ENCODE measurements at regions not wholly inside any gene's neighbourhood (a gene's known extent, or its start where the extent isn't known, plus 50 kb on each side); places are given as distances from the start of the nearest gene placed in this dataset.

DNA sequence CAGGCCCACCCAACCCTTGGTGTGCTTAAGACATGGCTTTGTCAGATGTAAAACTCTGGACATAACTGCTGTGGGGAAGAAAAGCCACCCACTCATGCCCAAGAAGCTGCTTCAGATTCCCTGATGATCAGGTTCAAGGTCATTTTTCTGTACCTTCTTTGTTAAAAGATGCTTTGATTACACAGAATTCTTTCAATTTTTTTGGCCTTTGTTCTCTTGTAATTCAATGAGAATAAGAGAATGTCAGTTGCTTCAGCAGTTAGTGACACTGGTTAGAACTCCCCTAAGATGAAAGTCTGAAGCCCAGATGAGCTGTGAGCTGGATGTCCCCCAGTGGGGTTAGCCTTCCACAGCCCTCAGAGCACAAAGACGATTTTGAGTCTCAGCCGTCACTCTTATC lies 152.7 kb downstream of the CHRM3 start:
- DNase-seq, result no peak

DNA sequence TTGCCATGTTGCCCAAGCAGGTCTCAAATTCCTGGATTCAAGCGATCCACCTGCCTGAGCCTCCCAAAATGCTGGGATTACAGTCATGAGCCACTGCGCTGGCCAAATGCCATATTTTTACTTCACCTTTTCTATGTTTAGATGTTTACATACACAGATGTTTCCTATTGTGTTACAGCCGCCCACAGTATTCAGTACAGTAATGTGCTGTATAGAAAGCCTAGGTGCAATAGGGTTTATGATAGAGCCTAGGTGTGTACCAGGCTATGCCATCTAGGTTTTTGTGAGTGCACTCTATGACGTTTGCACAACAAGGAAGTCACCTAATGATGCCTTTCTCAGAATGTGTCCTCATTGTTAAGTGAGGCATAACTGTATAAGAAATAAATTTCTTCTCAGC lies 153.4 kb downstream of the CHRM3 start:
- no peak for DNase-seq

DNA sequence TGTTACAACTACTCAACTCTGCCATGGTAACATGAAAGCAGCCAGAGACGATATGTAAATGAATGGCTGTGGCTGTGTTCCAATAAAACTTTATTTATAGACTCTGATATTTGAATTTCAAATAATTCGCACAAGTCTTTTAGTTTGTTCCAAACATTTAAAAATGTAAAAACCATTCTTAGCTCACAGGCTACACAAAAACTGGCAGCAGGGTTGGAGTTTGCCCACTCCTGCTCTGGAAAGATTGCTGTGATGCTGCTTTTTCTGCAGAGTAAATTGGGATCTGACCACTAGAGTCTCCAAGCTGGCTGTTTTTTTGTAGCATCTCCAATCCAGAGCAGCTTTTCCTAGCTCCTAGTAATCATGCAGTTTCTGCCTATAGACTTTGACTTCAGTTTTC lies 157.5 kb downstream of the CHRM3 start:
- DNase-seq, result no peak

DNA sequence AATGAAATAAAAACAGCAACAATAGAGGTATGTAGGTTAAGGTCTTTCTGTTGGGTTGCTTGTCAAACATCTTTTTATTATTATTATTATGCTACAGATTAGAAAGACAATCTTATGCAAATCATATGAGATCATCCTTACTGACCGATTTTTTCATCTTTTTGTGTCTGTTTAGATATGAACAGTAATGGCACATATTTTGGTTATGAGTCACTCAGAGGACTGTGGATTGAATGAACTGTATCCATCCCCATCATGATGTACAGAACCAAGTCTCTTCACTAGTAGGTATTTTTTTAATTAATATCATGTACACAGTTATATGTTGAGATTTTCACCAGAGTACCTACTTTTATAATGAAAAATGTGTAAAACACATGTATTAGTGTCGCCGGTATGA lies 159.1 kb downstream of the CHRM3 start:
- no peak for DNase-seq

DNA sequence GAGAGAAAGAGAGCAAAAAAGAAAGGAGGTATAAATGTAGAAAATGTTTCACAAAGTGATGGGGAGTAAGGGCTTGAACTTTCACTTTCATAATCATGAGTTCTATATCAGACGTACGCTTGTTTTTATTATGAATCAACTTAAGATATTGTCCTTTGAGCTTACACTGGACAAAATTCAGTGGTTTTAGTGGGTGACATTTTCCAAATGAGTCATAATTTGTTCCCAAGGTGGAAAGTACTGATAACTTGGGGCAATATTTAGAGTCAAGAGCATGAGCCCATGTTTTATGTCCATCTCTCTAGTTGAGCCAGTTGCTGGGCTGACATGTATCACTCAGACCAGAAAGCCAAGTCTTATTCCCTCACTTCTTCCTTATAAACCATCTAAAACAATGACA lies 161.6 kb downstream of the CHRM3 start:
- peak; percentile 41 for DNase-seq

DNA sequence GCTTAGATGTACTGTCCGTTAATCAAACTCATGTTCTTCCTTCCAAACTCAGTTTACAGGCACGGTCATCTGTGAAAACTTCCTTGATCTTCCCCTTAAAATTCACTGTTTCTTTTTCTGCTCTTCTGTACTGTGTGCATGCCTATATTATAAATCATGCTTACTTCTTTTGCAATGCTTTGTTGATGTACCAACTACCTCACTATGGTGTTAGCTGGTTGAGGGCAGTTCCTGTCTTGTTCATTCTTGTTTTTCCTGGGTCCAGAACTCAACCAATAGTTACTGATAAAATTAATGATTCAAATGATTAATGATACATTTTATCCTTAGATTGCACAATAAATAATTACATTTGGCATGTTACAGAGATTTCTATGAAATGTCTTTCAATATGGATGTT lies 163.8 kb downstream of the CHRM3 start:
- no peak for DNase-seq

DNA sequence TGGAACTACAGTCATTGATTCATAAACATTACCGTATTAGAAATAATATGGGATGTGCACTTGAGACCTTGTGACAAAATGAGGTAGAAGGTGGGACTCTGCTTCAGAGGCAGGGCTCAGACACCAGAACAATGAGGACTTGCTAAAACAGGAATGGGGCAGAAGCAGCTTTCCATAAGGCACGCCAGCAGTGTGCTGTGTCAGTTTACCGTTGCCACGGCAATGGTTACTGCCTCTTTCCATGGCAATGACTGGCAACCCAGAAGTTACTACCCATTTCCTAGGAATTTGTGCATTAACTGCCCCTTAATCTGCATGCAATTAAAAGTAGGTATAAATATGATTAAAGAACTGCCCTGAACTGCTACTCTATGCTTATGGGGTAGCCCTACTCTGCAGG lies 169.0 kb downstream of the CHRM3 start:
- DNase-seq, result no peak

DNA sequence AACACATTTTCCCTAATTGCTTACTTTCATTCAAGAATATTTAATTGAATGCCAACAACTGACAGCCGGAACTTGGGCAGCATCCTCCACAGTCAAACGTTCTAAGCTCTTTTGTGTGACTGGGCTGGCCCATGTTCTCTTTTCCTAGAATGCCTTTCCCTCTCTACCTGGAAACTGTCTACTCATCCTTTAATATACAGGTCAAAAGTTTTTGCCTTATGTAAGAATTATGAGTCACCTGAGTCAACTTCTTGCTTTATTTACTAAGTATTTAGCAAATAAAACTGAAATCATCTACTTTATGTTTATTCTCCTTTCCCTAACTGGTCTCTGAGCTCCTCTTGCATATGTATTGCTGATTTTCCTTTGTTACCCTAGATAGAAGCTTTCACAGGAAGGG lies 172.2 kb downstream of the CHRM3 start:
- no peak for DNase-seq

DNA sequence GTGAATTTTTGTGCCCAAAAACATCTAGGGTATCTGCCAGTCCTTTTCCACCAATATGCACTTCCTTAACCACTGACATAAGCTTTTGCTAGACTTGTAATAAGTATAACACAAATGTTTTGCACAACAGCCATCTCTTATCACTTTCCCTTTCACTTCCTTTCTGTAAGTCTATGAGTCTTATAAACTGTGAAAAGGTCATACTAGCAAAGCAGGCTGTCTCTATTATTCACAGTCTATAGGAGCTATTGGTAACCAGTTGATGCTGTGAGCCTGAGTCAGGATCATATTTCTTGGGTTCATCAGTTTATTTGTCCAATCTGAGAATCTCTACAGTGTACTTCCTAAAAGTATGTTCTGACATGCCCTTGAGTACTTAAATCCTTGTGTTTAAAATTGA lies 172.6 kb downstream of the CHRM3 start:
- no peak for DNase-seq

DNA sequence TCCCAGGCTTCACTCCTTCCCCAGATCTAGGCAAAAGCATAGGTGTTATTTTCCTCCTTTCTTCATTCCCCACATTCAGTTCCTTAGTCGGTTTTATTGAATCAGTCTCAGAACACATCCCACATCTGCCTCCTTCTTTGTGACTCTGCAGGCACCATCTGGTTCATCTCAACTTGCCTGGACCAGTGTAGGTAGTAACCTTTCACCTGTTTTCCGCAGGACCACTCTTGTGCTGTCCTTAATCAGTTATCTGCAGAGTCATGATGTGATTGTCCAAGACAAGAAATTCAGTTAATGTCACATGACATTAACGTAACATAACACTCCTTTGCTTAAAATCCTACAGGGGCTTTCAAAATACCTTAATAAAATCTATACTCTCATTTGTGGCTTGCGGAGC lies 174.6 kb downstream of the CHRM3 start:
- no peak for DNase-seq

DNA sequence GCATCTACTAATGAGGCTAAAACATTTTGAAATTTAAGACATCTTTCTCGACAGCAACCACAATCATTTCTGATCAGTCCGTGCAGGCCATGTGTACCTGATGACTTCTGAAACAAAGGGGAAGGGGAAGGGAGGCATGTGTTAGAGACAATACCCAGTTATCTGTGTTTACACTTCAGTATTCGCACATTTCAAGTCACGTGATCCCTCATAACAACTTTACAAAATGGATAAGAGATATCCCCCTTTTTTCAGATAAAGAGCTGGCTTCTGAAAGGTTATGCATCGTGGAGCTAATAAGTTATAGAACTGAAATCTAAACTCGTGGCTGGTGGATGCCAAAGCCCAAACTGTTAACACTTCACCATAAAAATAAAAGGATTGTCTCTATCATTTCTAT lies 175.7 kb downstream of the CHRM3 start:
- DNase-seq, result no peak

DNA sequence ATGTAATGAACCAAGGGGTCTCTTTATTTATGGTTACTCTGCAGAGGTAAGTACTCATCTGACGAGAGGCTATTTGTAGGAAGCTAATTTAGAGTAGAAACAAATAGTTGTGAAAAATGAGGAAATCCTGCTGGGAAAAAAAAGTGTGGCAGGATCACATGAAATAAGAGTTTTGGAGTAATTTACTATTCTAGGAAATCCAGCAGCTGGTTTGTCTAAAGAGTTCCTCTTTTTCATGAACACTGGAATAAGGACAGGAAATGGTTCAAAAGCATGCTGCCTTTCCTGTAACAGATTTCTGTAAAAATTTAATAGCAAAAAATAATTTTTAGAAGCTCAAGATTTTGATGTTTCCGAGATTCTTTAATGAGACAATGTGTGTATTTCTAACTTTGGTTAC lies 177.3 kb downstream of the CHRM3 start:
- no peak for DNase-seq

DNA sequence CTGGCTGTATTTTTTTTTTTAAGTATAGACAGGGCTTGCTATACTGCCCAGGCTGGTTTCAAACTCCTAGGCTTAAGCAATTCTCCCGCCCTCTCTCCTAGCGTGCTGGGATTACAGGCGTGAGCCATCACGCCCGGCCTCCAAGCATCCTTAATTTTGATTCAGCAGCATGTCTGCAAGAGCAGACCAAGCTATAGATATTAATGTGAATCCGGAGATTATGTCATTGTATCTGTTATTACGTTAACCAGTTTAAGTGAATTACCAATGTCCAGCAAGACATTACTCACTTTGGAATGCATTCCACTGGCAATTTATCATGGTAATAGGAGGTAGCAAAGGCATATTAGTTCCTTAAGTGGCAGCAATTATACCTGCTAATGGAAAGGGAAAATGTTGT lies 179.7 kb downstream of the CHRM3 start:
- no peak for DNase-seq

DNA sequence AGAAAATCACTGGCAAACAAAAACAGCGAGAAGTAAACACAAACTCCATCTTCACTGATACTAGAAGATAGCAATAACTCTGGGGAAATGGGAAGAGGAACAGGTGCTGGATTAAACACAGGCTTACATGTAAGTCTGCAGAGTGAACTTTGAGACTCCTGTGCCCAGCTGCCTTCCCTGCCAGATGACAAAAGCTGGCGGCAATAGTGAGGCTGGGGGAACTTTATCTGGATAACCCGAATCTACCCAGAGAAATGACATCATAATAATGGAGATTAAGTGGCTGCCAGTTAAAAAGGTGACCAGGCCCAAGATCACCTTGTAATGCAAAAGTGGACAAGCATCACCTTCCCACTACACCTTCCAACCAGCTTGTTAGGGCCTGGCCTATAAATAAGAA lies 184.5 kb downstream of the CHRM3 start:
- no peak for DNase-seq

DNA sequence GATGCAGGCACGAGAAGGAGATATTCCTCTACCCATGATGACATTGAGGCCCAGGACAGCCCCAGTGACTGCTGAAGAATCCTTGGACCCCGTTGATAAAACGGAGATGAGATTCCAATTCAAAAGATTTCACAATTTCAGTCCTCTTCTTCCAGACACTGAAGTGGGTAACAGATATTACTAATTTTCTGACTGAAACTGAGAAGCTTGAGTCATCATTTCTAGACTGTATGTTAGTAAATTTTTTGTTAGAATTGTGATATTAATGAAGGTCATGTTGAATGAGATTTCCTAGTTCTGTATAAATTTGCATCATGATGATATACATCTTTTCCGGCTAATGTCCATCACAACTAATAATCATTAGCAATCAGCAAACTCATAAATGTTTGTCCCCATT lies 185.8 kb downstream of the CHRM3 start:
- DNase-seq, result peak; percentile 18

DNA sequence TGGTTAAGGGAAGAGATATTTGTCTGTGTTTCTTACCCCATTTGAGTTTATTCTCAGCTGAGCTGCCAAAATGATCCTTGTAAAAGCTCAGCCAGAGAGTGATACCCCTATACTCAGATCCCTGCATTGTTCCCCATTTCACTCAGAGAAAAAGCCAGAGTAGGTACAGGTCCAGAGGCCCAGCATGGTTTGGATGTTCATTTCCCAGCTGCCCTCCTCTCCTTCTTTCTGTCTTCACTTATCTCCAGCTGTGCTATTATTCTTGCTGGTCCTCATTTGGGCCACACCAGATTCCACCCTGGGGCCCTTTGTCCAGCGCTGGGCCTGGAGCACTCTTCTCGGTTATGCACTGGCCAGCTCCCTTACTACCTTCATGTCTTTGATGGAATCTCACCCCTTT lies 187.7 kb downstream of the CHRM3 start:
- DNase-seq, result no peak

DNA sequence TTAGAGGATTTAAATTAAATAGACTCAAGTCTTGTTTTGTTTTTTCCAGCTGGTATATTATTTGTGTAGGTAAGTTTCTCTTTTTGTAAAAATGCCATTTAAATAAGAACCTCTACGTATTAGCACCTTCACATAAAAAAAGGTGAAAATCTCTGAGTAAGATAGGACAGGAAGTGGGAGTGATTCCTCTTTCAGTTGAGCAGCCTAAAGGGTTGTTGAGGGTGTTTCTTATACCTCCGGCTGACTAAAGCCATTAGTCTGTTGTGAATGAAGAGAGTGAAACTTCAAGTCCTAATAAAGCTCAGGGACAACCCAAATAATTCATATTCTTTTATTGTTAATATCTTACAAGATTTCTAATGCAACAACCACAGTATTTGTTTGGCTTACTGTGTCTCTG lies 188.7 kb downstream of the CHRM3 start:
- DNase-seq, result peak; percentile 28

DNA sequence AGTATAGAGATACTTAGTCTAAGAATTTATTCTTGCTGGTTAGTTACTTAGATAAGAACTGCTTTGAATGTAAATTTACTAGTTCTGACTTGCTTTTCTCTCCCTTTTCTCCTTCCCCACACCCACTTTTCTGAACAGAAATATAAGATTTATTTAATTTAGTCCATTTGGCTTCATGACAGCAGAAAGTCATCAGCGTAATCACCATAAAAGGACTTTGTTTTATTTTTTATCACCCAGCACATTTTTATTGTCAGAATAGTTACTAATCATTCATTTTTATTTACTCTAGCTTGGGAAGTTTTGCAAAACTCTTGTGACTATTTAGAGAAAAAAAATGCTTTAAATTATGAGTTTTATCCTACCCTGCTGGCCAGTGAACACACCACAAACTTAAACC lies 197.2 kb downstream of the CHRM3 start:
- DNase-seq, result no peak

DNA sequence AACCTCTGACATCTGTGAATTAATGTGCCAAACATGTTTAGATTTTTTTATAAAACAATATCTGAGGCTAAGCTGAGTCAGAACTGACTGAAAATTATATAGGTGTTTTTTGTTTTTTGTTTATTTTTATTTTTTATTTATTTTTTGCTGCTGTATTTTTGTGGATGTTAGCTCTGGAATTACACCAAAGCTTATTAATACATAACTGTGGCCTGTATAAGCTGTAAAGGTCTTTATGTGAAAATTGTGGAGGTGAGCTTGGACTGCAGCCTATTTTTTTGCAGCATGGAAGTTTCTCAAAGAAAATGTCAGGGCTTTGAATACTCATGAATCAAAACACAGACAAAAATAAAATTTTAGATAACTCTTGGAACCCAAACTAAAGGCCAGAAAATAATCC lies 199.8 kb downstream of the CHRM3 start:
- no peak for DNase-seq

DNA sequence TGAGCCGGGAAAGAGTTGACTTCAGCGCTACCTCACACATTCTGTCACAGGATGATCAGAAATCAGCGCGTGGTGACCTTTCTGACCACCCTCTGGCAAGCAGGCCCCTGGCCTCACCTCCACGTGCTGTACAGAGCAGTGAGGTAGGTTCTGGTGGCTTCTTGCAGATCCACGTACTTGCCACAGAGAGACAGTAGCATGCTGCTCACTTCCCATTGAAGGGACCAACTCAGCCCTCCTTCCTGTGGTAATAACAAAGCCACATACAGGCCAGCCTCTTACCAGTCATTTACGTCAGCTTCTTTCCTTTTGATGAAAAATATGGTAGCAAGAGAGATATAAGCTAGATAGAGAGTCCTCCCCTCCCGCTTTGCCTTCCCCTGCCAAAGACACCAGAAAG lies 200.7 kb downstream of the CHRM3 start:
- peak; percentile 58 for DNase-seq

DNA sequence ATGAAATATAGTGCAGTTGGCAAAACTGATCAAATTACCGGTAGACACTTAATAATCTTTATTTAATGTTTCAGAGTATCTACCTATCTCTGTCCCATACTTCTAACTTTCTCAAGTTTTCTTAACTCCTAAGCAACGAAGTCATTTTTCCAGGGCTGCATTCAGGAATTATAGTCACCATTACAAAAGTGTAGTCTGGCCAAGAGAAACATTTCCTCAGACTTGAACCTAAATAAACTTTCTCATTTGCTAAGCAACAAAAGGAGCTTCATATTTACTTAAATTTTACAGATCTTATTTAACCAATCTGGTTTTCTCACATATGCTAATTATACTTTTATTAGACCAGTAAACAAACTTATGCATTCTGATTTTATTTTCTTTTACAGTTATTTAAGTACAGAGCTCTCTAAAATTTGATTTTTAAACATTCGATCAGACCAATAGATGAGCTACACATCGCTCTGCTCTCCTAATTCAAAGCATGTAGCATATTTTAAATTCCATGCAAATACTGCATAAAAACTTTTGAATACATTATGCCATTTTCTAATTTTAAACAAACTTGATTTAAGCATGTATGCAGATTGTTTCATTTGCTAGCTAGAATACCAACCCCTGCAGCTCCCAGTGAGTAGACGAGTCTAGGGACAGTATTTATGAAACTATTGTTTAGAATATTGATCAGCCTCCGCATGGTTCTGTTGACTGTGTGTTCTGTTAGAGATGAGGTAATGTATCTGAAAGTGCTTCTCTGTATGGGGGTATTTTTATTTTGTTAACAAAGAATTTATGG lies 201.4 kb downstream of the CHRM3 start:
- DNase-seq, result no peak

DNA sequence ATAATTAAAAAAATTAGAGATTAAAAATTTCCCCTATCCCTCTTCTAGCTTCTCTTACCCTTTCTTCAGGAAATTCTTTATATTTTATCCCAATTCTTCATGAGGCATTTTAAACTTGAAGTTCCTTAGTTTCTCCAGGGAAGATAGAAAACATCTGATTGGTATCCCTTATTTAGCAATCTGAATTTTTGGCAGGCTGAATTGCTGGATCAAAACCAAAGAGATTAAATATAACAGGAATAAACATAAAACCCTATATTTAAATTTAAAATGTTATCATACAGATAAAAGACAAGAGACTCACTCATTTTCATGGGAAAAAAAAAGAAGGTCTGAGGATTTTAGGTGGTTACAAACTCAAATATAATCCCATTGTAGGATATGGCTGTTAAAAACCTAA lies 204.2 kb downstream of the CHRM3 start:
- no peak for DNase-seq

DNA sequence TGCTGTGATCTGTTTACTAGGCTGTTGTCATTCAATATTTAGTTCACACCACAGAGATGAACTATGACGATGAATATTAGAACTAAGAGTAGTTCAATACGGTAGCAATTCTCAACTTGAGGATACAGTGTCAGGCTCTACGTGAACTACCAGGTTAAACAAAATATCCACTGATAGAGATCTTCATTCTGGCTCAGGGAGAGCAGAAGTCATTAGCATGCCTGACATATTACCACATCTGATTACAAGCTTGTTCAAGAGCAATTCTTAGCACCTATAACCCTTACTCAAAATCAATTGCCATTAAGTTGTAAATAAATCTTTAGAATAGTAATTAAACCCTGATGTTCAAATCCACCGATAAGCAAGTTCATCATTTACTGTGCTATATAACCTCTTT lies 207.2 kb downstream of the CHRM3 start:
- DNase-seq, result no peak

DNA sequence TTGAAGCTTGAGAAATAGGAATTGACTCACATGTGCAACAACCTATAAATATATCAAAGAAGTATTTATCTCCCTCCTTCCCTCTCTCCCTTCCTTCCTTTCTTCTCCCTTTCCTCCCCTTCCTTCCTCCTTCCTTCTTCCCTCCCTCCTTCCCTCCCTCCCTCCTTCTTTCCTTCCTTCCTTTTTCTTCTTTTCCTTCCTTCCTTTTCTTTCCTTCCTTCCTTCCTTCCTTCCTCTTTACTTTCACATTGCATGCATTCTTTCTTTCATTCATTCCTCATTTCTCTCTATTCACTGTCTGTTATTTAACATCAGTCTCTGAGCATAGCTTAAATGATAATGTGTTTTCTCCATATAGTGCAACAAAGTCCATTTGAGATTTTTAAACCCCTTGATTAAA lies 214.2 kb downstream of the CHRM3 start:
- no peak for DNase-seq

DNA sequence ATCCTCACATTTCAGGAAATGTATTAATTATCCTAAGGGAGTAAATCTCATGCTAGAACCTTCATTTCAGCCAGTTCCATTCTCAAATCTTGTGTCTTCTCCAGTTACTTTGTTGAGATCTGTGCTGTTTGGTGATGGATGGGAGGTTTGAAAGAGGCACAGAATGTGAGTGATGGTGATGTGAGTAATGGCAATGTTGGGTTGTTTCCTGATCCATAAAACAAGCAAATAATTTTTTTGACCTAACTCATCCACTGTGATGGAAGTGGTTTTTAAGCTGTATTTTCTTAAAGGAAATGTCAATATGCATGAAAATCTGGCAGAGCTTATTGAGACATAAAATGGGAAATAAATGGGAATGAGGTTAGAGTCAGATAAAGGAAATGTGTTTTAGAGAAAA lies 214.7 kb downstream of the CHRM3 start:
- no peak for DNase-seq

DNA sequence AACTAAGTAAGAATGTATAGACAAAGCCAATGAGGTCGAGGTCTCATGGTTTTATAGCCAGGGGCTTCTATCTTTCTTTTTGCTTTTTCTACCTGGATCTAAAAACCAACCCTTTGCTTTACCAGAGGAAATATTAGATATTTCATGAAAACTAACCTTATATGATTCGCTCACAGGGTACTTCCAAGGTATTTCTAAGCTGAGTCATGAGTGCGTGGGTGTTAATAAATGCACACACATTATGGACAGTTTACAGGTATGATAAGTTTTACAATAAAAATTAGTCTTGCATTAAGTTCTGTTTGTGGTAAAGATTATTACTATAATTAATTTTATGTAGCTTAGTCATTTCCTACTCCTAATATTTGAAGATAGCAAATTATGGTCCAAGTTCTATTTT lies 217.2 kb downstream of the CHRM3 start:
- no peak for DNase-seq
